Stimulated activated CD8-positive, alpha-beta memory T cell treated with anti-CD3 and anti-CD28 coated beads, Interleukin-7, amount 100 ng/mL, for 4 hours (primary cell): ENCODE measurements at regions not wholly inside any gene's neighbourhood (a gene's known extent, or its start where the extent isn't known, plus 50 kb on each side); places are given as distances from the start of the nearest gene placed in this dataset.

ENCODE experiments used
- DNase-seq, 2 donors: peaks; one replicate each; pipeline ENCODE4 v3.0.0-alpha.2; 2020; ENCODE audit warnings: low read depth in 2 of 2

GRCh38 chrX:38989076-38989475 is 187.8 kb downstream of the MID1IP1 start:
- DNase-seq: no peak

GRCh38 chrX:38991656-38992440 is 190.6 kb downstream of the MID1IP1 start:
- DNase-seq: no peak

GRCh38 chrX:38992441-38993096 is 191.3 kb downstream of the MID1IP1 start:
- no peak for DNase-seq

GRCh38 chrX:38993500-38993899 is 192.2 kb downstream of the MID1IP1 start:
- DNase-seq: no peak

- no peak for DNase-seq
Measured at GRCh38 chrX:38999099-38999498, 197.8 kb downstream of the MID1IP1 start.

GRCh38 chrX:38999967-39000745 is 198.9 kb downstream of the MID1IP1 start:
- no peak for DNase-seq

- no peak for DNase-seq
Measured at GRCh38 chrX:39000802-39001201, 199.5 kb downstream of the MID1IP1 start.

- no peak for DNase-seq
Measured at GRCh38 chrX:39002466-39002865, 201.2 kb downstream of the MID1IP1 start.

GRCh38 chrX:39008549-39008948 is 207.3 kb downstream of the MID1IP1 start:
- DNase-seq: no peak

- DNase-seq: no peak
Measured at GRCh38 chrX:39011454-39012221, 210.4 kb downstream of the MID1IP1 start.

- no peak for DNase-seq
Measured at GRCh38 chrX:39012621-39013111, 211.4 kb downstream of the MID1IP1 start.

- DNase-seq: no peak
Measured at GRCh38 chrX:39016556-39016955, 215.3 kb downstream of the MID1IP1 start.

GRCh38 chrX:39017077-39017476 is 215.8 kb downstream of the MID1IP1 start:
- DNase-seq: no peak

GRCh38 chrX:39017716-39018115 is 216.5 kb downstream of the MID1IP1 start:
- no peak for DNase-seq

GRCh38 chrX:39018541-39018940 is 217.3 kb downstream of the MID1IP1 start:
- DNase-seq: no peak

GRCh38 chrX:39019056-39019455 is 217.8 kb downstream of the MID1IP1 start:
- DNase-seq: no peak

GRCh38 chrX:39020051-39020669 is 218.9 kb downstream of the MID1IP1 start:
- DNase-seq: no peak

GRCh38 chrX:39022106-39022505 is 220.8 kb downstream of the MID1IP1 start:
- DNase-seq: no peak

- no peak for DNase-seq
Measured at GRCh38 chrX:39029221-39029620, 228.0 kb downstream of the MID1IP1 start.

GRCh38 chrX:39030636-39031035 is 229.4 kb downstream of the MID1IP1 start:
- DNase-seq: no peak

- no peak for DNase-seq
Measured at GRCh38 chrX:39039890-39040289, 238.6 kb downstream of the MID1IP1 start.
